Bronchial epithelial cell (primary cell): ENCODE measurements at regions not wholly inside any gene's neighbourhood (a gene's known extent, or its start where the extent isn't known, plus 50 kb on each side); places are given as distances from the start of the nearest gene placed in this dataset.
"Not testable (repeated sequence)": the region's sequence is repeated elsewhere in the genome, so short reads cannot be mapped to it uniquely, and the experiment has no call there.

Experiments
- DNase-seq: peaks from one replicate; pipeline ENCODE4 v3.0.0-alpha.2; 2010; ENCODE audit warnings: low read depth
- FAIRE-seq: peaks from 2 replicates; lab custom pipeline; 2011; peaks lifted over from hg19 to GRCh38; lab: Jason Lieb, UNC
- H3K27me3 ChIP-seq: 2 replicates; pipeline ENCODE4 v1.5.1; 2011; ENCODE audit warnings: low read length; ENCODE audit not compliant: control insufficient read depth, insufficient read depth
- H3K36me3 ChIP-seq: 2 replicates; pipeline ENCODE4 v1.5.1; 2011; ENCODE audit warnings: low read length; ENCODE audit not compliant: control insufficient read depth, insufficient read depth
- H3K4me3 ChIP-seq: 2 replicates; pipeline ENCODE4 v1.5.1; 2011; ENCODE audit warnings: mild to moderate bottlenecking, low read depth, low read length, control low read depth
- CTCF ChIP-seq: IDR thresholded peaks from 2 replicates; pipeline ENCODE4 v1.5.1; 2011; ENCODE audit warnings: mild to moderate bottlenecking, moderate library complexity, low read length, control low read depth, inconsistent platforms; ENCODE audit not compliant: insufficient read depth, severe bottlenecking

GRCh38 chr11:87628026-87628580, 547.1 kb downstream of the RAB38 start:
- no peak overlapping the region for H3K4me3 ChIP-seq
- TF ChIP-seq CTCF, result no peak
- peak; percentile 13 for FAIRE-seq

GRCh38 chr11:87623531-87624365, 551.5 kb downstream of the RAB38 start:
- not testable (repeated sequence) for H3K27me3 ChIP-seq, H3K4me3 ChIP-seq, FAIRE-seq, DNase-seq, H3K36me3 ChIP-seq

More at GRCh38 chr11:87628026-87628580, 547.1 kb downstream of the RAB38 start:
- Histone ChIP-seq H3K36me3 (no peaks in the 10 kb centered on the region), H3K27me3 (no peaks in the 10 kb centered on the region)
- no peak for DNase-seq

GRCh38 chr11:87616511-87616910, 558.7 kb downstream of the RAB38 start:
- no peak for FAIRE-seq
- no peaks in the 10 kb centered on the region for H3K27me3 ChIP-seq
- no peaks in the 10 kb centered on the region for H3K36me3 ChIP-seq
- no peak for TF ChIP-seq CTCF
- H3K4me3 ChIP-seq, result no peak overlapping the region
- DNase-seq, result no peak

GRCh38 chr11:87604350-87604749, 566.6 kb downstream of the TMEM135 start:
- Histone ChIP-seq H3K36me3 (no peaks in the 10 kb centered on the region), H3K27me3 (no peaks in the 10 kb centered on the region), H3K4me3 (no peak overlapping the region)
- FAIRE-seq, result peak; percentile 92
- TF ChIP-seq CTCF, result no peak
- DNase-seq, result peak; percentile 89

- Histone ChIP-seq H3K4me3 (no peak overlapping the region), H3K27me3 (no peaks in the 10 kb centered on the region), H3K36me3 (no peaks in the 10 kb centered on the region)
- TF ChIP-seq CTCF, result no peak
- DNase-seq, result no peak
- FAIRE-seq, result no peak
Observed at GRCh38 chr11:87603887-87604286, 566.2 kb downstream of the TMEM135 start.

GRCh38 chr11:87602776-87603175, 565.0 kb downstream of the TMEM135 start:
- H3K27me3 ChIP-seq, result no peaks in the 10 kb centered on the region

More at GRCh38 chr11:87602776-87603175, 565.0 kb downstream of the TMEM135 start:
- DNase-seq (peak; percentile 72), FAIRE-seq (no peak)
- no peak for TF ChIP-seq CTCF
- H3K36me3 ChIP-seq, result no peaks in the 10 kb centered on the region
- H3K4me3 ChIP-seq, result no peak overlapping the region
